Hepatocyte (in vitro differentiated cells): ENCODE measurements at regions not wholly inside any gene's neighbourhood (a gene's known extent, or its start where the extent isn't known, plus 50 kb on each side); places are given as distances from the start of the nearest gene placed in this dataset.

ENCODE experiments used
- DNase-seq: peaks from one replicate; pipeline ENCODE4 v3.0.0-alpha.2; 2016; ENCODE audit warnings: low spot score
- H2AFZ ChIP-seq: fragments of 200-600 bp; sonication (generic); 2 replicates; pipeline ENCODE4 v1.6.0; 2016; ENCODE audit warnings: antibody characterized with exemption, mild to moderate bottlenecking
- H3K27ac ChIP-seq: fragments of 200-600 bp; sonication (generic); 2 replicates; pipeline ENCODE4 v1.5.1; 2016; ENCODE audit warnings: mild to moderate bottlenecking
- H3K27me3 ChIP-seq: fragments of 200-600 bp; sonication (generic); 2 replicates; pipeline ENCODE4 v1.6.1; 2016
- H3K36me3 ChIP-seq: fragments of 200-600 bp; sonication (generic); replicated peaks from 2 replicates; pipeline ENCODE4 v1.5.1; 2016; ENCODE audit warnings: low read depth; ENCODE audit not compliant: insufficient read depth
- H3K4me1 ChIP-seq: fragments of 200-600 bp; sonication (generic); 2 replicates; pipeline ENCODE4 v1.5.1; 2016; ENCODE audit warnings: mild to moderate bottlenecking, moderate library complexity; ENCODE audit not compliant: insufficient read depth
- H3K4me2 ChIP-seq: fragments of 200-600 bp; sonication (generic); 2 replicates; pipeline ENCODE4 v1.6.0; 2016
- H3K4me3 ChIP-seq: fragments of 200-600 bp; sonication (generic); 2 replicates; pipeline ENCODE4 v1.5.1; 2016; ENCODE audit warnings: mild to moderate bottlenecking
- H3K79me2 ChIP-seq: fragments of 200-600 bp; sonication (generic); 2 replicates; pipeline ENCODE4 v1.6.0; 2017; ENCODE audit warnings: mild to moderate bottlenecking
- H3K9me2 ChIP-seq: fragments of 200-600 bp; sonication (generic); replicated peaks from 2 replicates; pipeline ENCODE4 v1.6.0; 2017; ENCODE audit warnings: mild to moderate bottlenecking; ENCODE audit not compliant: insufficient read depth
- H3K9me3 ChIP-seq: fragments of 200-600 bp; sonication (generic); 2 replicates; pipeline ENCODE4 v1.5.1; 2016; ENCODE audit warnings: low read depth, mild to moderate bottlenecking
- H4K20me1 ChIP-seq: fragments of 200-600 bp; sonication (generic); 2 replicates; pipeline ENCODE4 v1.6.0; 2016; ENCODE audit warnings: mild to moderate bottlenecking; ENCODE audit not compliant: insufficient read depth, poor library complexity, severe bottlenecking
- CTCF ChIP-seq: fragments of 200-600 bp; sonication (generic); IDR thresholded peaks from 2 replicates; pipeline ENCODE4 v1.5.1; 2016; ENCODE audit warnings: antibody characterized with exemption, mild to moderate bottlenecking; ENCODE audit not compliant: poor library complexity
- EZH2 ChIP-seq: fragments of 200-600 bp; sonication (generic); IDR thresholded peaks from 2 replicates; pipeline ENCODE4 v1.6.1; 2016; ENCODE audit warnings: antibody characterized with exemption, mild to moderate bottlenecking, borderline replicate concordance
- EZH2phosphoT487 ChIP-seq: fragments of 200-600 bp; sonication (generic); IDR thresholded peaks from one replicate; pipeline ENCODE4 v1.6.1; 2018; ENCODE audit warnings: antibody characterized with exemption, mild to moderate bottlenecking, low read depth, moderate library complexity; ENCODE audit not compliant: unreplicated experiment, severe bottlenecking
- WGBS: methylation state at CpG from one replicate; pipeline ENCODE4 v1.1.6; 2016; ENCODE audit warnings: low lambda C conversion rate; ENCODE audit errors: missing lambda C conversion rate; 5-methylcytosine and 5-hydroxymethylcytosine counted together

DNA sequence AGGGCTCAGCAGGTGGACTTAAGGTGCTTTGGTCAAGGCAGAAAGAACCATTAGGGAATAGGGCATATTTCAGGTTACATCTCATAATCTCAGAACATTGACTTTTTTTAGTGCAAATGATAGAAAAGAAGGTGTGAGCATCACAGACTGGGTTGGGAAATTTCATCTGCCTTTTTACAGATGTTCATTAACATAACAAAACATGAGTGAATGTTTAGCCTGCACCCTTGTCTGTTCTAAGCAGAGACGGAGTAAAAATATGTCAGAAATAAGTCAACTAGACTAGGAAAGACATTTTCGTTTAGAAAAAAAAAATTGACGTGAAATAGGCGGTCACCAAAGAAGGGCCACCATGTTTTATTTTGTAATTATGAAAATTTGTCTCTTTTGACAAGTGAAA, 127.5 kb upstream of the CDH13 start:
- Histone ChIP-seq H3K27me3 (no peaks in the 10 kb centered on the region), H3K4me3 (no peak overlapping the region), H3K36me3 (no peaks in the 10 kb centered on the region), H3K4me2 (no peak overlapping the region), H3K79me2 (no peaks in the 10 kb centered on the region), H3K27ac (no peak overlapping the region), H3K4me1 (no peaks in the 10 kb centered on the region), H3K9me3 (no peaks in the 10 kb centered on the region), H4K20me1 (no peaks in the 10 kb centered on the region), H2AFZ (no peak overlapping the region), H3K9me2 (no peaks in the 10 kb centered on the region)
- WGBS = 83% methylated on average over 4 of the region's 4 CpGs
- TF ChIP-seq EZH2phosphoT487 = no peak
- no peak for TF ChIP-seq CTCF
- no peak for TF ChIP-seq EZH2
- DNase-seq = no peak

GRCh38 chr16:82497139-82497538, 129.6 kb upstream of the CDH13 start:
- no peaks in the 10 kb centered on the region for H3K27me3 ChIP-seq
- TF ChIP-seq EZH2 (no peak), CTCF (no peak), EZH2phosphoT487 (no peak)
- whole genome bisulfite sequencing = 68% methylated on average over 4 of the region's 4 CpGs
- no peak overlapping the region for H3K4me2 ChIP-seq
- no peaks in the 10 kb centered on the region for H3K9me3 ChIP-seq
- no peak for DNase-seq
- no peak overlapping the region for H2AFZ ChIP-seq
- no peaks in the 10 kb centered on the region for H3K79me2 ChIP-seq
- H3K4me3 ChIP-seq = no peak overlapping the region
- H3K27ac ChIP-seq = no peak overlapping the region
- no peaks in the 10 kb centered on the region for H3K36me3 ChIP-seq
- H4K20me1 ChIP-seq = no peaks in the 10 kb centered on the region
- H3K4me1 ChIP-seq = no peaks in the 10 kb centered on the region
- H3K9me2 ChIP-seq = no peaks in the 10 kb centered on the region

DNA sequence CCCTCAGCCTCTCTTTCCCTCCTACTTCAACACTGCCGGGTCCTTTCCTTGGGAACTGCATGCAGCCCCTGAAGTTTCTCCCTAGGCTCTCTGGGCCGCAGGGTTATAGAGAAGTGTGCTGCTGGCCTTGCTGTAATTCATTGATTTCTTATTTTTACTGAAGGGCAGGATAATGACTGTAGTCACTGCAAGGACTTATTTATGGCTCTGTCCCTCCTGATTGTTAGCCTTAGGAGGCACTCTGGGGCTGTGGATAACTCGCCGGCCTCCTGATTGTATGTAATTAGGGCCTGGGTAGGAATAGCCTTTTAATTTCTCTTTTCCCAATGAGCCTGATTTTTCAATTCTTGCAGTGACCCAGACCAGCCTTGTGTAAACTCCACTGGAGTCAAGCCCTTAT, 138.3 kb upstream of the CDH13 start:
- 77% methylated on average over 4 of the region's 4 CpGs for WGBS
- no peak for DNase-seq

More for the DNA sequence above, 138.3 kb upstream of the CDH13 start:
- Histone ChIP-seq H3K4me1 (no peaks in the 10 kb centered on the region), H3K27me3 (no peaks in the 10 kb centered on the region), H3K4me2 (no peak overlapping the region), H2AFZ (no peak overlapping the region), H3K9me2 (no peaks in the 10 kb centered on the region), H3K79me2 (no peaks in the 10 kb centered on the region), H3K36me3 (no peaks in the 10 kb centered on the region), H3K4me3 (no peak overlapping the region), H3K9me3 (no peaks in the 10 kb centered on the region), H3K27ac (no peak overlapping the region), H4K20me1 (no peaks in the 10 kb centered on the region)
- TF ChIP-seq CTCF (no peak), EZH2 (no peak)
